Transverse colon (tissue), 3 donors: ENCODE measurements at regions not wholly inside any gene's neighbourhood (a gene's known extent, or its start where the extent isn't known, plus 50 kb on each side); places are given as distances from the start of the nearest gene placed in this dataset.

Experiments
- CTCF ChIP-seq, 5 experiments: fragments of 200-600 bp in 3 of 5; fragments of 450-650 bp in 2 of 5; sonication (generic) in 3 of 5; IDR thresholded peaks; 1 replicate in 2 of 5; 2 replicates in 3 of 5; pipeline ENCODE4 v1.5.1; 2016 to 2017; ENCODE audit warnings: antibody characterized with exemption in 5 of 5, inconsistent platforms in 3 of 5, mild to moderate bottlenecking in 2 of 5, moderate library complexity in 1 of 5
- POLR2A ChIP-seq: fragments of 450-650 bp; IDR thresholded peaks from one replicate; pipeline ENCODE4 v1.6.1; 2016; ENCODE audit warnings: antibody characterized with exemption, mild to moderate bottlenecking, moderate library complexity

DNA sequence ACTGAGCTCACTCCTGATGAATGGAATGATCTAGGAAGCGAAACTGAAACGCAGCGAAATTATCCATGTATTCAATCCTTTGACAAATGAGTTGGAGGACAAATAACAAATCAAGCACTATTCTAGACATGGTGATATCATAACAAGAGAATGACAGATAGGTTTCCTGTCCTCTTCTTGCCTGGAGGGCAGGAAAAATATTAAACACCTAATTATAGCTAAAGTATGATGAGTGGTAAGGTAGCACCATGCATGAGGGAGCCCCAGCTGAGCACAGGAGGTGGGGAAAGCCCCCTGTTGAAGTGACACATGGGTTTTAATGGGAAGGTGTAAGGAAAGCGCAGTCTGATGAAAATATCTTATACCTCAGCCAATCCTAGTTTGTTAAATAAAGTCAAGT, 225.2 kb downstream of the NPR3 start:
- TF ChIP-seq POLR2A = no peak
- TF ChIP-seq CTCF (IDR thresholded peaks at IDR 0.05) = no peak
